GM20000 (cell line): ENCODE measurements at regions not wholly inside any gene's neighbourhood (a gene's known extent, or its start where the extent isn't known, plus 50 kb on each side); places are given as distances from the start of the nearest gene placed in this dataset.
"Not testable (repeated sequence)": the region's sequence is repeated elsewhere in the genome, so short reads cannot be mapped to it uniquely, and the experiment has no call there.

Source experiments
- DNase-seq: peaks from one replicate; pipeline ENCODE4 v3.0.0; 2012; ENCODE audit warnings: low spot score
- TF ChIP-seq, protein P1 (sequence below): IDR thresholded peaks from 2 replicates; pipeline ENCODE4 v1.5.1; 2012; ENCODE audit warnings: mild to moderate bottlenecking, control low read depth; ENCODE audit errors: extremely low read depth, missing control alignments

DNA sequence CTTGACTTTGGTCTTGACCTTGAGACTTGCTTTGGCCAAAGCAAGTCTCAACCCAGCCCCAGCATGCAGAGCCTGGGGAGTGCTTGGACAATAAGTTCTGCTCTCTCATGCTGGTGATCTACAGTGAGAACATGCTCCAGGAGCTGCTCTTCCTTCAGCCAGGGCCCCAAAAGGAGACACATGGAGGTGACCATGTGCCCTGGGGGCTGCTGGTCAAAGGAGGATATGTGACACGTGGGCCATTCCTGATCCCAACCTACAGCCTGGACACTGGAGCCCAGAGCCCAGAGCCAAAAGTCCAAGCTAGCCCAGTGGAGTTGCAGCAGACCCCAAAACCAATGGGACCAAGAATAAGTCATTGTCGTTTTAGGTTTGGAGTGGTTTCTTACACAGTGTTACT lies 78.2 kb upstream of the CHST15 start:
- DNase-seq = no peak
- TF ChIP-seq, protein P1, sequence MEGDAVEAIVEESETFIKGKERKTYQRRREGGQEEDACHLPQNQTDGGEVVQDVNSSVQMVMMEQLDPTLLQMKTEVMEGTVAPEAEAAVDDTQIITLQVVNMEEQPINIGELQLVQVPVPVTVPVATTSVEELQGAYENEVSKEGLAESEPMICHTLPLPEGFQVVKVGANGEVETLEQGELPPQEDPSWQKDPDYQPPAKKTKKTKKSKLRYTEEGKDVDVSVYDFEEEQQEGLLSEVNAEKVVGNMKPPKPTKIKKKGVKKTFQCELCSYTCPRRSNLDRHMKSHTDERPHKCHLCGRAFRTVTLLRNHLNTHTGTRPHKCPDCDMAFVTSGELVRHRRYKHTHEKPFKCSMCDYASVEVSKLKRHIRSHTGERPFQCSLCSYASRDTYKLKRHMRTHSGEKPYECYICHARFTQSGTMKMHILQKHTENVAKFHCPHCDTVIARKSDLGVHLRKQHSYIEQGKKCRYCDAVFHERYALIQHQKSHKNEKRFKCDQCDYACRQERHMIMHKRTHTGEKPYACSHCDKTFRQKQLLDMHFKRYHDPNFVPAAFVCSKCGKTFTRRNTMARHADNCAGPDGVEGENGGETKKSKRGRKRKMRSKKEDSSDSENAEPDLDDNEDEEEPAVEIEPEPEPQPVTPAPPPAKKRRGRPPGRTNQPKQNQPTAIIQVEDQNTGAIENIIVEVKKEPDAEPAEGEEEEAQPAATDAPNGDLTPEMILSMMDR = no peak

DNA sequence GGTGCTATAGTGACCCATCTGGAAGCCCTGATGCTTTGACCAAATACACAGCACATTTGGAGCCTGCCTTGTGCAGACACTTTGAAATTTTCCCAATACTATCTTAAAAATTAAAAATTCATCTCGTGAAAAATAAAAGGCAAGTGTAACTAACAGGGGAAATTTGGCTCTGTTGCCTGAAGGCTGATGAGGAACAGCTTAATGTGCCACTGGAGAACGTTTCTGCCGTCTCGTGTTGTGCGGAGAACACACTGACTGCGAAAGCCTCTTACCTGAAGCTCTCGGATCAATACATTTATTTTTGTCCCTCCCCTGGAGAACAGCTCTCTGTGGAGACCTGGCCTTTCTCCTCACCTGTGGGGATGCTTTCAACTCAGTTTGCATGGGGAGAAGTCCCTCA lies 77.2 kb upstream of the CHST15 start:
- TF ChIP-seq, protein P1 = no peak
- no peak for DNase-seq

DNA sequence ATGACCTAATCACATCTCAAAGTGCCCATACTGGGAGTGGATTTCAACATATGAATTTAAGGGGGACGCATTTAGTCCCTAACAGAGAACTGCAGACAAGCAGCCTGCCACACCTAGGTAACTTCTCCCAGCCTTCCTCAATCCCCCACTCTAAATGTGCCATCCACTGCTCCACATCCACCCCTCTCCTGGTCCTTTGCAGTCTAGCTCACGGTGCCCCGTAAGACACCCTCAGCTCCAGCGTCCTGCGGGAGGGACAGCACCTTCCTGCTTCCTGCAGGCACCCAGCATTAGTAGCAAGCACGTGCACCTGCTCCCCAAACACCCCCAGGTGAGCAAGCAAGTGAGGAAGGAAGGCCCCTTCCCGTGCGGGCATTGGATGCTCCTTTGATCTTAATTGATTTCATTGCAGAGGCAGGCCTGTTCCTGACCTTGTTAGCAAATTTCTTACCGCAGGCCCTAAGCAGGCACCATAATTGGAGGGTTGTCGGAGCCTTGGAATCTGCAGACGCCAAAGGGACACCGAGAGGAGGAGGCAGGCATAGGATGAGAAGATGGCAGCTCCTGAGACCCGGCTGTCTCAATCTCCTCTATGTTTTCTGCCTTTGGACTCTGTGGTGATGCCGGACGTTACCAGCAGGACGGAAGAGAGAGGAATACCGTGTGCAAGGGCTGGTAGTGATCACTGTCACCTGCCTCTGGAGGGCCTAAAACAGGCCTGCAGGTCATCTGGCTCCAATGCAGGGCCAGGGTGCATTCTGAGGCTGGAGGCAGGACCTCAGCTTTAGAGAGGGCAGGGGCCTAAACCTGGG lies 75.8 kb upstream of the CHST15 start:
- TF ChIP-seq, protein P1 = no peak

DNA sequence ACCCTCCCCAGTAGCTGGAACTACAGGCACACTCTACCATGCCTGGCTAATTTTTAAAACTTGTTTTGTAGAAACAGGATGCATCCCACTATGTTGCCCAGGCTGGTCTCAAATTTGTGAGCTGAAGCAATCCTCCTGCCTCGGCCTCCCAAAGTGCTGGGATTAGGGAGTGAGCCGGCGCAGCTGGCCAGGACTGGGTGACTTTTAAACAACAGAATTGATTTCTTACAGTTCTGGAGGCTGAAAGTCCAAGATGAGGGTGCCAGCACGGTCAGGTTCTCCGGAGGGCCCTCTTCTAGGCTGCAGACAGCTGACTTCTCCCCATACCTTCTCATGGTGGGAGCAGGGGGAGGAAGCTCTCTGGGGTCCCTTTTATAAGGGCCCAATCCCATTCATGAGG lies 75.2 kb upstream of the CHST15 start:
- DNase-seq = no peak

More for the DNA sequence above, 75.8 kb upstream of the CHST15 start:
- DNase-seq = no peak

DNA sequence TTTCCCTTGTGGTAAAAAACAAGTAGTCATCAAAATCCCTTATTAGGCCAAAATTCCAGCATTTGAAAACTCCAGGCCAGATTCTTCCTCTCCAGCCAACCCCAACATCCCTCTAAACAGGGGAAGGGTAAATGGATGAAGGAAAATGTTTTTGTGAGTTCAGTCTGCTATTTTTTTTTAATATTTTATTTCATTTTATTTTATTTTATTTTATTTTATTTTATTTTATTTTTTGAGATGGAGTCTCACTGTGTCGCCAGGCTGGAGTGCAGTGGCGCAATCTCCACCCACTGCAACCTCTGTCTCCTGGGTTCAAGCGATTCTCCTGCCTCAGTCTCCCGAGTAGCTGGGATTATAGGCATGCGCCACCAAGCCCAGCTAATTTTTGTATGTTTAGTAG lies 74.5 kb upstream of the CHST15 start:
- DNase-seq = not testable (repeated sequence)

More for the DNA sequence above, 75.2 kb upstream of the CHST15 start:
- TF ChIP-seq, protein P1 = no peak

DNA sequence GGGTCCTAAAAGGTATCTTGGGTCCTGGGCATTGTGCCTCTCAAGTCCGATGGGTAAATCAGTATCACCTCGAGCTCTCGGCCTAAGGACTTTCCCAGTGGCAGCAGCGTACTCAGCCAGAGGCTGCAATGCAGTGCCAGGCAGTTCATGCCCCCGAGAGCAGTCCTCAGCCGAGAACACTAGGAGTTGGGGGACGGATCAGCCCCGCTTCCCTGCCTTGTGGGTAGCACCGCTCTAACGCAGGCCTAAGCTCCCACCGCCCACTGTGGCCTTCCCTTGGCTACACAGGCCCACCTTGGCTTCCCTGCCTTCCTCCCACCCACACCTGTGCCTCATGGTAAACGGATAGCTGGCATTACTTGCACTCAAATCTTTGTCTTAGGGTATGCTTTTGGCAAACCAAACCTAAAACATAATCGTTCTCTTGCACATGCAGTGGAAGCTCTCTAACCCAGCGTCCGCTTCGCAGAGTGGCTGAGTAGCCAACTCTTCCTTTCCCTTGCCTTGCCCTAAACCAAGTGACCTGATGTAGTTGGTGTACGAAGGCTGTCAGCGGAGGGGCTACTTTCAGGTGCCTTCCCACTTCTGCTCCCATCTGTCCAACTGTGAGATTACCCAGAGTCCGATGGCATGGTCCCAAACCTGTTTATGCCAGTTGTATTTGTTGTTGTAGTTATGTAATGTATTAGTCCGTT lies 73.2 kb upstream of the CHST15 start:
- TF ChIP-seq, protein P1 = no peak
- no peak for DNase-seq

DNA sequence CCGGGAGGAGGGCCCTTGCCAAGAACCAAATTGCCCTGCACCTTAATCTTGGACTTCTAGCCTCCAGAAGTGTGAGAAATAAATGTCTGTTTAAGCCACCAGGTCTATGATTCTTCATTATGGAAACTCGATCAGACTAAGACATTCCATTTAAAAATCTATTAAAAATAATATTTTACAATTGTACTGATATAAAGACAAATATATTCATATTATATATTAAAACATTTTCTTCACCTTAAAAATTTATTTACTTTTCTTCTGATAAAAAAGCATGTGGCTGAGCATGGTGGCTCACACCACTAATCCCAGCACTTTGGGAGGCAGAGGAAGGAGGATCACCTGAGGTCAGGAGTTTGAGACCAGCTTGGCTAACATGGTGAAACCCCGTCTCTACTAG lies 72.4 kb upstream of the CHST15 start:
- DNase-seq = no peak
- TF ChIP-seq, protein P1 = no peak
